Naive thymus-derived CD4-positive, alpha-beta T cell (primary cell): ENCODE measurements at regions not wholly inside any gene's neighbourhood (a gene's known extent, or its start where the extent isn't known, plus 50 kb on each side); places are given as distances from the start of the nearest gene placed in this dataset.
A peak's percentile ranks its signal among the peaks of the same experiment; 100 is the strongest.

Experiments
- ATAC-seq: fragments of 150-1000 bp; cut with Tn5 transposase; 2 replicates; pipeline ENCODE4 v1.10.0; 2021; ENCODE audit warnings: mild to moderate bottlenecking, moderate library complexity
- CTCF ChIA-PET: fragments of 350-600 bp; sonication (Branson Sonifier 250); formaldehyde crosslinking; loops from one replicate; lab custom pipeline; 2021; ENCODE audit warnings: antibody characterized with exemption; lab: Charles Lee
- POLR2A ChIA-PET: fragments of 350-600 bp; sonication (Branson Sonifier 250); formaldehyde crosslinking; loops from one replicate; lab custom pipeline; 2021; ENCODE audit warnings: antibody characterized with exemption, inconsistent platforms; lab: Charles Lee
- DNase-seq, 9 donors: peaks; one replicate each; pipeline versions ENCODE4 v3.0.0 to v3.0.0-alpha.2; 2020 to 2022; ENCODE audit warnings: mixed read lengths in 1 of 9
- H3K27ac ChIP-seq: one replicate; pipeline ENCODE4 v1.7.0; 2013; ENCODE audit warnings: mild to moderate bottlenecking, low read depth, low read length, moderate library complexity
- H3K27me3 ChIP-seq, 2 donors: one replicate each; pipeline ENCODE4 v1.7.0; 2013; ENCODE audit warnings: low read length in 2 of 2, mild to moderate bottlenecking in 2 of 2, moderate library complexity in 2 of 2; ENCODE audit not compliant: control insufficient read depth in 2 of 2, insufficient read depth in 2 of 2
- H3K36me3 ChIP-seq, 3 experiments: 1 replicate in 2 of 3; 2 replicates in 1 of 3; pipeline ENCODE4 v1.7.0; 2013; ENCODE audit warnings: low read length in 3 of 3, mild to moderate bottlenecking in 3 of 3, moderate library complexity in 1 of 3; ENCODE audit not compliant: insufficient read depth in 3 of 3, control insufficient read depth in 2 of 3
- H3K4me1 ChIP-seq, 2 donors: one replicate each; pipeline ENCODE4 v1.7.0; 2013; ENCODE audit warnings: low read length in 2 of 2, mild to moderate bottlenecking in 2 of 2, moderate library complexity in 1 of 2; ENCODE audit not compliant: control insufficient read depth in 2 of 2, insufficient read depth in 2 of 2
- H3K4me3 ChIP-seq: 2 replicates; pipeline ENCODE4 v1.7.0; 2013; ENCODE audit warnings: mild to moderate bottlenecking, low read length
- H3K9me3 ChIP-seq, 3 experiments: 1 replicate in 2 of 3; 2 replicates in 1 of 3; pipeline ENCODE4 v1.7.0; 2013; ENCODE audit warnings: low read length in 3 of 3; ENCODE audit not compliant: control insufficient read depth in 2 of 3
- H3K27ac Mint-ChIP-seq, 9 donors: one replicate each; pipeline ENCODE4 v1.8.0; 2020 to 2022; ENCODE audit warnings: mixed read lengths in 9 of 9, mild to moderate bottlenecking in 8 of 9, moderate library complexity in 5 of 9, inconsistent platforms in 2 of 9
- H3K27me3 Mint-ChIP-seq, 5 donors: one replicate each; pipeline ENCODE4 v1.8.0; 2021 to 2022; ENCODE audit warnings: mixed read lengths in 5 of 5, mild to moderate bottlenecking in 1 of 5
- H3K36me3 Mint-ChIP-seq, 5 donors: one replicate each; pipeline ENCODE4 v1.8.0; 2020 to 2022; ENCODE audit warnings: mixed read lengths in 5 of 5, mild to moderate bottlenecking in 3 of 5, inconsistent platforms in 1 of 5
- H3K4me1 Mint-ChIP-seq, 7 donors: one replicate each; pipeline ENCODE4 v1.8.0; 2020 to 2022; ENCODE audit warnings: mixed read lengths in 7 of 7, mild to moderate bottlenecking in 3 of 7, inconsistent platforms in 1 of 7
- H3K4me3 Mint-ChIP-seq, 10 donors: one replicate each; pipeline ENCODE4 v1.8.0; 2020 to 2022; ENCODE audit warnings: mild to moderate bottlenecking in 10 of 10, mixed read lengths in 10 of 10, moderate library complexity in 6 of 10, inconsistent platforms in 2 of 10
- H3K9me3 Mint-ChIP-seq, 11 donors: one replicate each; pipeline ENCODE4 v1.8.0; 2020 to 2022; ENCODE audit warnings: mixed read lengths in 11 of 11, mild to moderate bottlenecking in 4 of 11, inconsistent platforms in 1 of 11, moderate library complexity in 1 of 11
- intact Hi-C, 2 donors: fragments of 100-400 bp; cut with micrococcal nuclease; formaldehyde crosslinking; loops; one replicate each; pipeline ENCODE4 v1.15.1; 2023

DNA sequence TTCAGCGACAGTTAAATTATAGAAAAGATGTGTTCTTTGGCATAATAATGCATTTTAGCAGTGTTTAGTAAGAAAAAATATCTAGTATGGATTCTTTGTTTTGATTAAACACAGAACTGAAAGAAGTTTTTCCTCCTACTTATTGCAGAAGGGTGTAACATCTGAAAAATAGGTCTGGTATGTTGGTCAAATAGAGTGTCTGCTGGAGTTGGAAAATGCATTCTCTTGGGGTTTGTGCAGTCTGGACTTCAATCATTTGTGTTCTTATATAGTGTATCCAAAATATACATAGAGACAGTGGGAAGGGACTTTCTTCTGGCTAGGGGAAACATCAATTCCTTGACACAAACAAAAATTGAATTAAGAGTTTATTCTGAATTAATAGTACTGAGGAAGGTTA, 132.4 kb upstream of the MAN1A1 start:
- intact Hi-C loops = no loop called here
- ChIA-PET POLR2A (no interaction called here), CTCF (no interaction called here)
- DNase-seq = no peak
- no peak overlapping the region for H3K27ac ChIP-seq
- peaks cover 0 to 23% (median 7%) of the 10 kb centered on the region in 5 donors for H3K27me3 Mint-ChIP-seq
- no peak for ATAC-seq
- no peak overlapping the region for H3K4me3 ChIP-seq
- H3K9me3 ChIP-seq = no peaks in the 10 kb centered on the region
- no peak overlapping the region for H3K27ac Mint-ChIP-seq
- H3K36me3 Mint-ChIP-seq = peaks cover 0 to 4% (median 0%) of the 10 kb centered on the region in 5 donors
- no peak overlapping the region for H3K4me3 Mint-ChIP-seq
- no peaks in the 10 kb centered on the region for H3K4me1 ChIP-seq
- peaks cover 0 to 7% (median 1%) of the 10 kb centered on the region in 11 donors for H3K9me3 Mint-ChIP-seq
- no peaks in the 10 kb centered on the region for H3K36me3 ChIP-seq
- no peaks in the 10 kb centered on the region for H3K4me1 Mint-ChIP-seq
- no peaks in the 10 kb centered on the region for H3K27me3 ChIP-seq

DNA sequence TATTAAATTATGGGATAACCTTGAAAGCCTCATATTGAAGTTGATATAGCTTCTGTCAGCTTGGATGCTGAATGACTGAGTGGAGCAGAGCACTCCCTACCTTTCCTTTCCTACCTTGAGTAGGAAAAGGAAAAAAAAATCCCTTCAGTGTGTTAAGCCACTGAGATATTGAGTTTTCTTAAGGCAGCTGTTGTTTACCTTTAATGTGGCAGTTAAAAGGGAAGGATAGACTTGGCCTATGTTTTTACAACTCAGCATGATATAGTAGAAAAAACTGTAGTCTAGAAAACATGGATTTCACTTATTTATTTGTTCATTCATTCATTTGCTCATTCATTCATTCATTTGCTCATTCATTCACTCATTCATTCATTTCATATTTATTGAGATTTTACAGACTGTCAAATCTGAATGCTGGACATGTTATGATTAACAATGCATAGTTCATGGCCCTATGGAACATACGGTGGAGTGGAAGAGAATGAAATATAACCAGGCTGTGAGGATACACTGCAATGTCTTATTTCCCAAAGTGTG, 131.5 kb upstream of the MAN1A1 start:
- CTCF ChIA-PET = no interaction called here
- POLR2A ChIA-PET = no interaction called here

DNA sequence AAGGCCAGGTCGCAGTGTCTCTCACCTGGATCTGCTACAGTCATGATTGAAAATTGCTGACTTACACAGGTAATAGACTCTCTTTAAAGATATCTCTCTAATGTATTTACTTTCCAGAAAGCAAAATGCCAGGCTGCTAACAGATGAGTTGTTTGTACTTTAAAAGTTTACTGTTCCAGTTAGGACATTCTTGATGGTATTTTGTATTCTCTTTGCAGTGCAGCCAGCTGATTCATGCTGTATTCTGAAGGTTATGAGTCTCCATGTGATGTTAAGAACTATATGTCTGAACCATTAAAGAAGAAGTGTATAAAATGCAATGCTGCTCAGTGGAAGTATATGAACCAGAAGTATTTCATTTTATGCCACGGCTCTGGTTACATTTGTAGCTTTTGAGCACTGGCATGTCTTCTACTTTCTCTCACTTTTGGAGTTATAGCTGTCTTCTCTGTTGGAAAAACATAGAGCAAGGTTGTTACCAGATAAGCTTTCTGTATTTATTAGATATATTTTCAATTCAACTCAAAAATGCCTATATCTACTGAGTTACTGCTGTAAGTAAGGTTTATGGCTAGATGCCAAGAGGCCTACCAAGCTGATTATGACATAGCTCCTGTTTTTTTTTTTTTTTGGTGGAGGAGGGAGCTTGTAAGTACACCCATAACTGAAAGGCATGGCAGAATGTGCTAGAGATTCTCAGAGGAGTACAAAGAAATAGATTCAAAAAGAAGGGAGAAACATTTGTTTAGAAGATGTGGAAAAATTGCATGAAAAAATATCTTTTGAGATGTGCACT, 130.5 kb upstream of the MAN1A1 start:
- POLR2A ChIA-PET = no interaction called here
- CTCF ChIA-PET = no interaction called here
- intact Hi-C loops = no loop called here

More for the DNA sequence above, 131.5 kb upstream of the MAN1A1 start:
- Mint-ChIP-seq H3K27ac (no peak overlapping the region), H3K36me3 (peaks cover 0 to 4% (median 0%) of the 10 kb centered on the region in 5 donors), H3K9me3 (peaks cover 0 to 7% (median under 1%) of the 10 kb centered on the region in 11 donors), H3K4me3 (no peak overlapping the region), H3K27me3 (peaks cover 0 to 29% (median 7%) of the 10 kb centered on the region in 5 donors), H3K4me1 (peaks cover 0 to 3% (median 0%) of the 10 kb centered on the region in 7 donors)
- intact Hi-C loops = no loop called here
- DNase-seq (no peak), ATAC-seq (no peak)
- Histone ChIP-seq H3K4me1 (no peaks in the 10 kb centered on the region), H3K9me3 (no peaks in the 10 kb centered on the region), H3K4me3 (no peak overlapping the region), H3K36me3 (no peaks in the 10 kb centered on the region), H3K27ac (no peak overlapping the region), H3K27me3 (no peaks in the 10 kb centered on the region)

DNA sequence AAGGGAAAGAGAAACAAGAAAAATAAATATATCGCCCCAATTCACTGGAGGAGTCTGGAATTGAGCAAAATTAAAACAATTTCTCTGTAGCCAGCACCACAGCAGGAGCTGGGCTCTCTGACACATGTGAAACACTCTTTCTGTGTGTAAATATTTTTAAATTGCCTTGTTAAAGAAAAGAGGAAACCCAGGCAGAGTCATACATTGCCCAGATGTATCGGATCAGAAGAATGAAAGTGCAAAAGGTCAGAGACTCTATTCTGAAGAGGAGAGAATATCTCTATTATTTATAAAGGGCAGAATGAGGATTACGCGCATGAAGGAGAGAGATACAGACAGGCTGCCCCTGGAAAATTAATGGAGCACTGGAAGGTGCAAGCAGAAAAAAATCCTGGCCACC, 127.0 kb upstream of the MAN1A1 start:
- Mint-ChIP-seq H3K27me3 (peaks cover 0 to 38% (median 0%) of the 10 kb centered on the region in 5 donors), H3K9me3 (peaks cover 0 to 10% (median 3%) of the 10 kb centered on the region in 11 donors), H3K36me3 (peaks cover 0 to 5% (median 0%) of the 10 kb centered on the region in 5 donors), H3K27ac (no peak overlapping the region), H3K4me3 (no peak overlapping the region), H3K4me1 (peaks cover 0 to 3% (median 0%) of the 10 kb centered on the region in 7 donors)
- Histone ChIP-seq H3K4me3 (no peak overlapping the region), H3K4me1 (no peaks in the 10 kb centered on the region), H3K27ac (no peak overlapping the region), H3K27me3 (no peaks in the 10 kb centered on the region), H3K9me3 (no peaks in the 10 kb centered on the region), H3K36me3 (no peaks in the 10 kb centered on the region)
- ChIA-PET POLR2A (no interaction called here), CTCF (no interaction called here)
- DNase-seq (no peak), ATAC-seq (no peak)
- intact Hi-C loops = no loop called here

More for the DNA sequence above, 130.5 kb upstream of the MAN1A1 start:
- H3K27me3 Mint-ChIP-seq = peaks cover 0 to 26% (median 4%) of the 10 kb centered on the region in 5 donors
- H3K27ac Mint-ChIP-seq = no peak overlapping the region
- Histone ChIP-seq H3K9me3 (no peaks in the 10 kb centered on the region), H3K36me3 (no peaks in the 10 kb centered on the region), H3K4me1 (no peaks in the 10 kb centered on the region), H3K4me3 (no peak overlapping the region), H3K27ac (no peak overlapping the region), H3K27me3 (no peaks in the 10 kb centered on the region)
- DNase-seq (no peak), ATAC-seq (no peak)
- H3K4me1 Mint-ChIP-seq = peaks cover 0 to 3% (median 0%) of the 10 kb centered on the region in 7 donors
- H3K9me3 Mint-ChIP-seq = peaks cover 0 to 3% (median 0%) of the 10 kb centered on the region in 11 donors
- peaks cover 0 to 2% (median 0%) of the 10 kb centered on the region in 5 donors for H3K36me3 Mint-ChIP-seq
- no peak overlapping the region for H3K4me3 Mint-ChIP-seq

DNA sequence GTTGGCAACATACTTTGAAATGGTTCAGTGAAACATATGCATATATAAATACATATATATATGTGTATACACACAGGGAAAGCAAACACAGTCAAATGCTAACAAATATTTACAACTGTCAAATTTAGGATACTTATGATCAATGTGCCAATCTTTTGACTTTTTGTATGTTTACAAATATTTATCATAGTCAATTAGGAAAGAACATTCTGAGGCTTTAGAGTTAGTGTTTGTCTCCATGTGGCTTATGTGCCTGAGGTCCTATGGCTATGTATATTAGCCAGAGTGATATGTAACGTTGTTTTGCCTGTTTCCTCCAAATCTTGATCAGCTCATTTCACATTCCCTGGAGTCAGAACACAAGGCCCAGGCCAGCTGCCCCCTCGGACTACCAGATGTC, 126.5 kb upstream of the MAN1A1 start:
- ChIA-PET POLR2A (no interaction called here), CTCF (no interaction called here)
- ATAC-seq (no peak), DNase-seq (no peak)
- intact Hi-C loops = no loop called here
- Histone ChIP-seq H3K4me3 (no peak overlapping the region), H3K27ac (no peak overlapping the region), H3K36me3 (no peaks in the 10 kb centered on the region), H3K4me1 (no peaks in the 10 kb centered on the region), H3K9me3 (no peaks in the 10 kb centered on the region), H3K27me3 (no peaks in the 10 kb centered on the region)
- Mint-ChIP-seq H3K36me3 (peaks cover 0 to 9% (median 0%) of the 10 kb centered on the region in 5 donors), H3K4me1 (peaks cover 0 to 9% (median 0%) of the 10 kb centered on the region in 7 donors), H3K4me3 (no peak overlapping the region), H3K27me3 (peaks cover 0 to 43% (median 0%) of the 10 kb centered on the region in 5 donors), H3K27ac (no peak overlapping the region), H3K9me3 (peaks cover 0 to 10% (median 3%) of the 10 kb centered on the region in 11 donors)

DNA sequence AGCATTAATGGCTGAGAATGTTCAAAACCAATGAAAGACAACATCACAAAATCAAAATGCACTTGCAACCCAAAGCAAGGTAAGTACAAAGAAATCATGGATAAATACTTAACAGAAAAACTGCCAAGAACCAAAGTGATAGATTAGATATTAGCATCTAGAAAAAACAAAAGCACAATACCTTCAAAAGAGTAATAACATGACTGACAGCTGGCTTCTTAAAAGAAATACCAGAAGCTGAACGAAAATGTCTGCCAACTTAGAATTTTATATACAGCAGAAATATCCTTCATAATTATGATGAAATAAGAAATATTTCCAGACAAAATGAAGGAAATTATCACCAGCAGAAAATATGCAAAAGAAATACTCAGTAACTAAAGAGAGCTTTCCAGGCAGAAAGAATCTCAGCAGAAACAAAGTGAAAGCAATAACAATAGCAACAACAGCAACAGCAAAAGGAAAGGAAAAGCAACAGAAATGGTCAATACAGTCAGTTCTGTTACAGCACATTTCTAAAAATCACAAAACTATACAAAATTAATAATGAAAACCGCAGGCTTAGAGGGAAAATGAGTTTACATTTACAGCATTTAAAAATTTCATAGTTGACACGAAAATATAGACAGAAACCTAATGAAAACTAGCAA, 121.5 kb upstream of the MAN1A1 start:
- peak overlapping the region in 1 of 9 donors; percentile 30 for H3K27ac Mint-ChIP-seq
- peaks cover 0 to 31% (median 4%) of the 10 kb centered on the region in 7 donors for H3K4me1 Mint-ChIP-seq
- ATAC-seq = no peak
- H3K4me1 ChIP-seq = no peaks in the 10 kb centered on the region
- peaks cover 0 to 27% (median 0%) of the 10 kb centered on the region in 5 donors for H3K36me3 Mint-ChIP-seq
- H3K9me3 ChIP-seq = no peaks in the 10 kb centered on the region
- no peaks in the 10 kb centered on the region for H3K36me3 ChIP-seq
- no peaks in the 10 kb centered on the region for H3K27me3 ChIP-seq
- no peak overlapping the region for H3K27ac ChIP-seq
- CTCF ChIA-PET = no interaction called here
- peaks cover 0 to 21% (median 7%) of the 10 kb centered on the region in 11 donors for H3K9me3 Mint-ChIP-seq
- peak overlapping the region in 1 of 10 donors; percentile 48 for H3K4me3 Mint-ChIP-seq
- POLR2A ChIA-PET = no interaction called here
- intact Hi-C loops = loop anchor here in 1 of 2 donors (1.0 to 2.0 kb wide), 2 partner anchors 8 to 120 kb away; no protein-coding TSS in a partner anchor
- peaks cover 0 to 26% (median 0%) of the 10 kb centered on the region in 5 donors for H3K27me3 Mint-ChIP-seq
- DNase-seq = no peak
- H3K4me3 ChIP-seq = no peak overlapping the region
